ENCODE measurements at regions not wholly inside any gene's neighbourhood (a gene's known extent, or its start where the extent isn't known, plus 50 kb on each side); places are given as distances from the start of the nearest gene placed in this dataset.
"Not testable (repeated sequence)": the region's sequence is repeated elsewhere in the genome, so short reads cannot be mapped to it uniquely, and the experiment has no call there.

GRCh38 chr15:31615643-31616415 is 289.2 kb downstream of the KLF13 start:
- H3K9me3 Mint-ChIP-seq (ENCODE audit: insufficient read depth), result peaks cover 6% of the 10 kb centered on the region
- H3K27ac ChIP-seq (ENCODE audit: low read length in 2 of 2), result no peak overlapping the region
- no peaks in the 10 kb centered on the region for H3K4me1 Mint-ChIP-seq
- H4K20me1 ChIP-seq (ENCODE audit: control insufficient read depth, insufficient read depth, low read length, poor library complexity, severe bottlenecking), result no peaks in the 10 kb centered on the region
- ChIA-PET CTCF (no interaction called here), POLR2A (no interaction called here)
- WGBS (ENCODE audit: insufficient coverage), result 89% methylated on average over 4 of the region's 9 CpGs
- H2AFZ ChIP-seq (ENCODE audit: insufficient read depth, low read depth, low read length, poor library complexity, severe bottlenecking), result no peak overlapping the region
- intact Hi-C loops (cut with micrococcal nuclease), result no loop called here
- H3K27me3 Mint-ChIP-seq, result no peaks in the 10 kb centered on the region
- ATAC-seq (ENCODE audit: low read depth), result no peak
- no peaks in the 10 kb centered on the region for H3K9me3 ChIP-seq (ENCODE audit: control extremely low read depth in 1 of 3, control insufficient read depth in 2 of 3, insufficient read depth in 1 of 3, low read length in 2 of 3)
- no peaks in the 10 kb centered on the region for H3K27me3 ChIP-seq (replicated peaks in 1 of 4; ENCODE audit: control extremely low read depth in 1 of 4, control insufficient read depth in 3 of 4, insufficient read depth in 4 of 4, low read length in 3 of 4)
- no peak for DNase-seq
- H3K36me3 ChIP-seq (replicated peaks in 1 of 2; ENCODE audit: control extremely low read depth in 1 of 2, control insufficient read depth in 1 of 2, extremely low read depth in 1 of 2, insufficient read depth in 2 of 2, low read length in 1 of 2), result no peaks in the 10 kb centered on the region
- H3K4me3 Mint-ChIP-seq, result no peak overlapping the region
- H3K4me3 ChIP-seq (ENCODE audit: control extremely low read depth in 1 of 5, extremely low read depth in 1 of 5, insufficient read depth in 1 of 5, low read depth in 2 of 5, low read length in 4 of 5), result no peak overlapping the region
- H3K27ac Mint-ChIP-seq, result no peak overlapping the region
- no peak overlapping the region for H3K9ac ChIP-seq (ENCODE audit: low read length)
- no peaks in the 10 kb centered on the region for H3K4me1 ChIP-seq (ENCODE audit: control insufficient read depth in 2 of 2, insufficient read depth in 2 of 2, low read length in 2 of 2)
- H3K4me2 ChIP-seq (replicated peaks; ENCODE audit: low read depth, low read length, poor library complexity, severe bottlenecking), result no peak overlapping the region
- no peak for TF ChIP-seq EZH2 (IDR thresholded peaks at IDR 0.05; ENCODE audit: borderline replicate concordance, insufficient read depth, low read depth, low read length, poor library complexity, severe bottlenecking)
- no peak for TF ChIP-seq CTCF (IDR thresholded peaks at IDR 0.05)
- no peaks in the 10 kb centered on the region for H3K79me2 ChIP-seq (ENCODE audit: control insufficient read depth, insufficient read depth, low read length)

GRCh38 chr15:31623297-31623696 is 296.7 kb downstream of the KLF13 start:
- 84% methylated on average over 6 of the region's 11 CpGs for WGBS (ENCODE audit: insufficient coverage)
- ATAC-seq (ENCODE audit: low read depth); H3K79me2 ChIP-seq (ENCODE audit: control insufficient read depth, insufficient read depth, low read length); H2AFZ ChIP-seq (ENCODE audit: insufficient read depth, low read depth, low read length, poor library complexity, severe bottlenecking); intact Hi-C loops (cut with micrococcal nuclease); H3K4me1 Mint-ChIP-seq; DNase-seq; H3K4me3 Mint-ChIP-seq; H3K9me3 ChIP-seq (ENCODE audit: control extremely low read depth in 1 of 3, control insufficient read depth in 2 of 3, insufficient read depth in 1 of 3, low read length in 2 of 3); H3K27ac Mint-ChIP-seq; H3K27me3 Mint-ChIP-seq; POLR2A ChIA-PET; H3K27ac ChIP-seq (ENCODE audit: low read length in 2 of 2); H3K4me1 ChIP-seq (ENCODE audit: control insufficient read depth in 2 of 2, insufficient read depth in 2 of 2, low read length in 2 of 2); H3K4me3 ChIP-seq (ENCODE audit: control extremely low read depth in 1 of 5, extremely low read depth in 1 of 5, insufficient read depth in 1 of 5, low read depth in 2 of 5, low read length in 4 of 5); H3K9me3 Mint-ChIP-seq (ENCODE audit: insufficient read depth); H3K27me3 ChIP-seq (replicated peaks in 1 of 4; ENCODE audit: control extremely low read depth in 1 of 4, control insufficient read depth in 3 of 4, insufficient read depth in 4 of 4, low read length in 3 of 4); H3K36me3 ChIP-seq (replicated peaks in 1 of 2; ENCODE audit: control extremely low read depth in 1 of 2, control insufficient read depth in 1 of 2, extremely low read depth in 1 of 2, insufficient read depth in 2 of 2, low read length in 1 of 2); H3K9ac ChIP-seq (ENCODE audit: low read length); CTCF ChIA-PET; H3K4me2 ChIP-seq (replicated peaks; ENCODE audit: low read depth, low read length, poor library complexity, severe bottlenecking); H4K20me1 ChIP-seq (ENCODE audit: control insufficient read depth, insufficient read depth, low read length, poor library complexity, severe bottlenecking): not testable (repeated sequence)

- H3K9ac ChIP-seq (ENCODE audit: low read length); DNase-seq; H3K4me1 ChIP-seq (ENCODE audit: control insufficient read depth in 2 of 2, insufficient read depth in 2 of 2, low read length in 2 of 2); H3K4me3 ChIP-seq (ENCODE audit: control extremely low read depth in 1 of 5, extremely low read depth in 1 of 5, insufficient read depth in 1 of 5, low read depth in 2 of 5, low read length in 4 of 5); intact Hi-C loops (cut with micrococcal nuclease); H3K9me3 Mint-ChIP-seq (ENCODE audit: insufficient read depth); POLR2A ChIA-PET; H3K4me1 Mint-ChIP-seq; H3K27ac Mint-ChIP-seq; H3K4me3 Mint-ChIP-seq; ATAC-seq (ENCODE audit: low read depth); H3K27me3 Mint-ChIP-seq; H3K4me2 ChIP-seq (replicated peaks; ENCODE audit: low read depth, low read length, poor library complexity, severe bottlenecking); H3K9me3 ChIP-seq (ENCODE audit: control extremely low read depth in 1 of 3, control insufficient read depth in 2 of 3, insufficient read depth in 1 of 3, low read length in 2 of 3); H2AFZ ChIP-seq (ENCODE audit: insufficient read depth, low read depth, low read length, poor library complexity, severe bottlenecking); H3K27ac ChIP-seq (ENCODE audit: low read length in 2 of 2); CTCF ChIA-PET; H3K36me3 ChIP-seq (replicated peaks in 1 of 2; ENCODE audit: control extremely low read depth in 1 of 2, control insufficient read depth in 1 of 2, extremely low read depth in 1 of 2, insufficient read depth in 2 of 2, low read length in 1 of 2); H3K27me3 ChIP-seq (replicated peaks in 1 of 4; ENCODE audit: control extremely low read depth in 1 of 4, control insufficient read depth in 3 of 4, insufficient read depth in 4 of 4, low read length in 3 of 4); H3K79me2 ChIP-seq (ENCODE audit: control insufficient read depth, insufficient read depth, low read length); H4K20me1 ChIP-seq (ENCODE audit: control insufficient read depth, insufficient read depth, low read length, poor library complexity, severe bottlenecking): not testable (repeated sequence)
- WGBS (ENCODE audit: insufficient coverage), result no CpG with 5 or more reads among the region's 1 CpG
Observed at GRCh38 chr15:31624115-31624514, 297.5 kb downstream of the KLF13 start.

Measured in B cell (primary cell).